Forelimb muscle (tissue), 1 donor: ENCODE measurements at regions not wholly inside any gene's neighbourhood (a gene's known extent, or its start where the extent isn't known, plus 50 kb on each side); places are given as distances from the start of the nearest gene placed in this dataset.
"Not testable (repeated sequence)": the region's sequence is repeated elsewhere in the genome, so short reads cannot be mapped to it uniquely, and the experiment has no call there.

Experiments used
- DNase-seq: peaks from one replicate; pipeline ENCODE4 v3.0.0-alpha.2; 2013; ENCODE audit warnings: low read depth

GRCh38 chr4:149203256-149204001, 612.2 kb downstream of the IQCM start:
- peak; percentile 29 for DNase-seq

DNA sequence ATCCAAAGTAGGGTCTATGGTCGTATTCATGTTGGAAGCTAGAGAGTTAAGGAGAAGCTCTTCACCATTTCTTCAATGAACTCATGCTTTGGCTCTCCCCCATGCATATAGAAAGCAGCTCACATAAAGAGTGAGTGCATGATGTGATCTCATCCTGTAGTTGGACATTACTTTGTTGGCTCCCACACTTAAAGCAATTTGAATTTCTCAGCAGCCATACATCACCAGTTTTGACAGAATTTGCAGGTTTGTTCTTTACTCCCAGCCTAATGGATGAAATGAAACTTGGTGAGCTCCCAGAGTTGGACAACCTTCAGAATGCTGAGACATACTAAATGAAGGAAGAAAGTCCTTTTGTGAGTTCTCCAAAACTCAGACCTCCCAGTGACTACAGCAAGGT, 613.5 kb downstream of the IQCM start:
- peak; percentile 85 for DNase-seq

DNA sequence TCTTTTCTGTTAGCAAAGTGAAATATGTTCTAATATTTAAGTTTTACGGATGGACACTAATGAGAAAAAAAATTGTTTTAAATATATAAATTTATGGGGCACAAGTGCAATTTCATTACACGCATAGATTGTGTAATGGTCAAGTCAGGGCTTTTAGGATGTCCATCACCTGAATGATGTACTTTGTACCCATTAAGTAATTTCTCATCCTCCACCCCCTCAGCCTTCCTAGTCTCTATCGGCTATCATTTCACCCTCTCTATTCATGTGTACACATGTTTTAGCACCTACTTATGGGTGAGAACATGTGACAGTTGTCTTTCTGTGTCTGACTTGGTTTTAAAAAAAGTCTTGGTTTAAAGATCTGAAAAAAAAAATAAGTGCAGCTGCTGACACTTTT, 616.0 kb downstream of the IQCM start:
- DNase-seq = no peak

- no peak for DNase-seq
Measured at GRCh38 chr4:149194061-149194460, 621.6 kb downstream of the IQCM start.

- no peak for DNase-seq
Measured at GRCh38 chr4:149187726-149188125, 627.9 kb downstream of the IQCM start.

- no peak for DNase-seq
Measured at GRCh38 chr4:149183638-149184037, 632.0 kb downstream of the IQCM start.

DNA sequence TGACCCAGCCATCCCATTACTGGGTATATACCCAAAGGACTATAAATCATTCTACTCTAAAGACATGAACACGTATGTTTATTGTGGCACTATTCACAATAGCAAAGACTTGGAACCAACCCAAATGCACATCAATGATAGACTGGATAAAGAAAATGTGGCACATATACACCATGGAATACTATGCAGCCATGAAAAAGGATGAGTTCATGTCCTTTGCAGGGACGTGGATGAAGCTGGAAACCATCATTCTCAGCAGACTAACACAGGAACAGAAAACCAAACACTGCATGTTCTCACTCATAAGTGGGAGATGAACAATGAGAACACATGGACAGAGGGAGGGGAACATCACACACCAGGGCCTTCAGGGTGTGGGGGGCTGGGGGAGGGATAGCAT, 634.2 kb downstream of the IQCM start:
- not testable (repeated sequence) for DNase-seq

DNA sequence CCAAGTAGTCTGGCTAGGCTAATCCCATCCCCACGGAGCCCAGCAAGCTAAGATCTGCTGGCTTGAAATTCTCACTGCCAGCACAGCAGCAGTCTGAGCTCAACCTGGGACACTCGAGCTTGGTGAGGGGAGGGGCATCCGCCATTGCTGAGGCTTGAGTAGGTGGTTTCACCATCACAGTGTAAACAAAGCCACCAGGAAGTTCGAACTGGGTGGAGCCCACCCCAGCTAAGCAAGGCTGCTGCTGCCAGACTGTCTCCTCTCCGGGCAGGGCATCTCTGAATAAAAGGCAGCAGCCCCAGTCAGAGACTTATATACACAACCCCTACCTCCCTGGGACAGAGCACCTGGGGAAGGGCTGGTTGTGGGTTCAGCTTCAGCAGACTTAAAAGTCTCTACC, 639.6 kb downstream of the IQCM start:
- DNase-seq = no peak

DNA sequence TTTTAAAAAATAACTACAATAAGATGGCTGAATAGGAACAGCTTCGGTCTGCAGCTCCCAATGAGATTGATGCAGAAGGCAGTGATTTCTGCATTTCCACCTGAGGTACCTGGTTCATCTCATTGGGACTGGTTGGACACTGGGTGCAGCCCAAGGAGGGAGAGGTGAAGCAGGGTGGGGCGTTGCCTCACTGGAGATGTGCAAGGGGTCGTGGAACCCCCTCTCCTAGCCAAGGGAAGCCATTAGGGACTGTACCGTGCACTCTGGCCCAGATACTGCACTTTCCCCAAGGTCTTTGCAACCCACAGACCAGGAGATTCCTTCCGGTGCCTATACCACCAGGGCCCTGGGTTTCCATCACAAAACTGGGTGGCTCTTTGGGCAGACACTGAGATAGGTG, 640.1 kb downstream of the IQCM start:
- no peak for DNase-seq

GRCh38 chr4:149173241-149174013, 642.2 kb downstream of the IQCM start:
- no peak for DNase-seq

- DNase-seq = no peak
Measured at GRCh38 chr4:149168645-149169044, 647.0 kb downstream of the IQCM start.

DNA sequence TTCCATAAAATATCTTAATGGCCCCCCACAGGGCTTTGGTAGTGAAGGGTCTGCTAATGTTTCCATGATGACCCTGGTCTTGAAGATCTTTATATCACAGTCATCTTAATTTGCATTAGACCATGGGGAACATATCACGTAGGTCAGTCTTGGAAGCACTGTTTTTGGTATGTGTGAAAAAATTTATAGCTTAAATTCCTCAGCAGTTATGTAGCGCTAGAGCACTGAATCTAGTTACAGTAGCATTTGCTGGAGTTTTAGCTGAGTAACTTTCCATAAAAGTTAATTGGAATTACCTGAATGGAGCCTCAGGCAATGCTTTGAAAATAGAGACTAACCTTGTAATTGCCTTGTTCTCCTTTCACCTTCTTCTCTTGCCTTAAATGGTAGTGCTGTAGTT, 648.8 kb downstream of the IQCM start:
- DNase-seq = no peak

DNA sequence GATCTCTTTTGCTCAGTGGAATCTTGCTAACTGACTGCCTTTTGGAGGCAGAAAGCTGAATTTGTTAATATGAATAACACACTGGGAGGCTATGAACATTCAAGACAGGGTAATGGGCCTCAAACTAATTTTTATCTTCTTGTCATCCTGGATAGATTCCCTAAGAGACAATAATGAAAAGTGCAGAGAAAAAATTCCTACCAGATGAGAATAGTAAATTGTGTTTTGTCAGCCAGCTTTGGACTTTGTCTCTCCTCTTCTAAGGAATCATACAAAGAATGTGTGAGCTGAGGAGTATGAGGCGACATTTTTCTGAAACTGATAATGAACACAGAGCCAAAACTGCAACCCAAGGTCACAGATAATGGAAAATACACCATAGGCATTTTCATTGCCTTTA, 649.3 kb downstream of the IQCM start:
- no peak for DNase-seq

- DNase-seq = no peak
Measured at GRCh38 chr4:149164282-149164681, 651.4 kb downstream of the IQCM start.

DNA sequence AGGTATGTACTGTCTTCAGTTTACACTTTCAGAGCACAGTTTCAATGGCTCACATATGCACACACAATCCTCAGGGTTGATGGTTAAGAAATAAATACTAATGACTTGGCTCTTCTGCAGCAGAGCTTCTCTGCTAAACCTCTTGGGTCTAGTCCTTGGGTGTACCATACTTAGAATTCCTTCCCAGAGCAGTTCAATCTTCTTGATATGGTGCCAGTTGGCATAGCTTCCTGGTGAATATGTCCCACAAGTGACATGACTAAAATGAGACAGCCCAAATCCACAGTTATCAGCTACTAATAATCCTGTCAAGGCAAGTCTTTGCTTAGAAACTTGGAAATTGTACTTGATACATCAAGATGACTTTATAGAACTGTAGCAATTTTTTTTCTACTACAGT, 654.4 kb downstream of the IQCM start:
- DNase-seq = no peak

DNA sequence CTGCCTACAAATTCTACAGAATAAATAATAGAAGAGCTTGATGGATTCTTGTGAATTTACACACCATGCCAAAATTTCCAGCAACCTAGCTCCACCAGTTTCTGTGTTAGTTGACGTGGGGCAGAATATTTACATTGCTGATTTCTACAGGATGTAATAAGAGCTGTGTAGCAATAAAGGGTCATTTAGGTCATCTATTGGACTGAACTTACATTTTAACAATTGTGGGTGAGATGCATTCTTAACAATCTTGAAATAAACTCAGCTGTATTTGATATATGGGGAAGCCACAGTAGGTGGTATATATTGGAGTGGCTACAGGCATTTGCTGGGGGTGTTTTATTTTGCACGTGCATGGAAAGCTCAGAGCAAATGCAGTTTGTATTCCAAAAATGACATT, 655.3 kb downstream of the IQCM start:
- DNase-seq = no peak

DNA sequence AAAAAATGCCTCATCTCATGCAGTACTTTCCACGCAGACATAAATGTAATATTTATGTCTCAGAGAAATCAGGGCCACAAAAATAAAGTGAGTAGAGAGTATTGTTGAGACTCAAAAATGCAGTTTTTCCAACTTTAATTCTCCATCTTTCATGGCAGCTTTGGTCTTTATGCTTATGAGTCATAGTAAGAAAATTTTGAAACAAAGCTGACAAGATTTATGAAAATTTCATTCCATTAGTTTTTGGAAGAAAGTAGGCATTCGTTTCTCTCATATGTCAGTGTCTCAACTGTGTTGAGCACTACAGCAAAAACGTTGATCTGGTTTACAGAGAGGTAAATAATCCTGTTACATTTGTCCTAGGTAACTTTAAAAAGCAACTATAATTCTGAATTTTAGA, 656.8 kb downstream of the IQCM start:
- DNase-seq = no peak

DNA sequence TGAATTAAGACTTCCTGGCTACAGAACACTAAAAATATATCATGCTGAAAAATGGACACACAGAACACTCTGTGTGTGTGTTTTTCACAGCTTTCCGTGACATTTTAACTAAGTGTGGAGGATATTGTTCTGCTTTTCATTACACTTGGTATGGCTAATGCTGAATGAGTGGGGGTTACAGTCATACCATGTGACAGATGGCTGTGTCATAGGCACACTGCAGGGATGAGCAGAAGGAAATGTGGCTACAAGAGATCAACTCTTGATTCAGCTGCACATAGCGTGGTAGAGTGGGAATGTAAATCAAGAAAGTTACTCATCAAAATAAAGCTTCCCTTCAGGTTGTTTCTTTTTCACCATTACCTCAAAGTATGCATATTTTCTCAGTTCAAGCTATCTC, 669.8 kb downstream of the IQCM start:
- no peak for DNase-seq

DNA sequence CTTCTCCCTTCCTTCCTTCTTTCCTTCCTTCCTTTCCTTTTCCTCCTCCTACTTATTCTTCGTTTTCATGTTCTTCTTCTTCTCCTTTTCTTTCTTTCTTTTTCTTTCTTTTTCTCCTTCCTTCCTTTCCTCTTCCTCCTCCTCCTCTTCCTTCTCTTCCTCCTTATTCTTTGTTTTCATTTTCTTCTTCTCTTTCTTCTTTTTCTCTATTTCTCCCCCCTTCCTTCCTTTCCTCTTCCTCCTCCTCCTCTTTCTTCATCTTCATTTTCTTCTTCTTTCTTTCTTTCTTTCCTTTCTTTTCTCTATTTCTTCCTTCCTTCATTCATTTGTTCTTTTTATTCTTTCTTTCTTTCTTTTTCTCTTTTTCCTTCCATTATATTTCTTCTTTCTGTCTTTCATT, 671.6 kb downstream of the IQCM start:
- DNase-seq = no peak

DNA sequence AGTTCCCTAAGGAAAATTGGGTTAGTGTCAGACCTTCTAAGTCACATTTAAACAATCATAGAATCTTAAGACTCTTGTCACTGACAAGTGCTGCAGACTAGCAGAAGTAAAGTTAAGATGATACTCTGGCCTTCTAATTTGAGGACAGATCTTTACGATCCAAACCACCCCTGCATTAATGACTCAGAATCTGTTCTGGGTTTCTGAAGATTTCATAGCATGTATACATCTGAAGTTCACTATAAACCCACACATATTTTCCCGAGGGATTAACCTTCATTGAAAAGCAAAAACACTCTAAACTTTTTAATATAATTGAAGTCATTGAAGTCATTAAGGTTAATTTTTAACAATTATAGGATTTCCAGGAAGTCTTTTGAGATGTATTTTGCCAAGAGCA, 674.3 kb downstream of the IQCM start:
- no peak for DNase-seq

- DNase-seq = no peak
Measured at GRCh38 chr4:149140841-149141240, 674.8 kb downstream of the IQCM start.

GRCh38 chr4:149136951-149137620, 678.6 kb downstream of the IQCM start:
- DNase-seq = no peak

DNA sequence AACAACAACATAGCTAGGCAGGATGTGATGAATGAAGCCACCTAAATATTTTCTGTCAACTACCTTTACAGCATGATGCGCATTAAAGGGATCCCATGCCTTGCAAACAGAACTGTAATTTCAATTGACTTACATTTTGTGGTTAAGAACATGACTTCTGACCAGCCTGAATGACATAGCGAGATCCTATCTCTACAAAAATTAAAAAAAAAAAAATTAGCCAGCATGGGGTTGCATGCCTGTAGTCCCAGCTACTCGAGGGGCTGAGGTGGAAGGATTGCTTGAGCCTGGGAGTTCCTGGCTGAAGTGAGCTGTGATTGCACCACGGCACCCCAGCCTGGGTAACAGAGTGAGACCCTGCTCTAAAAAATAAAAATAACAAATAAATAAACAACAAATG, 680.6 kb downstream of the IQCM start:
- DNase-seq = no peak
